GM13976 (cell line): ENCODE measurements at regions not wholly inside any gene's neighbourhood (a gene's known extent, or its start where the extent isn't known, plus 50 kb on each side); places are given as distances from the start of the nearest gene placed in this dataset.

Source experiments
- DNase-seq: peaks from one replicate; pipeline ENCODE4 v3.0.0; 2012; ENCODE audit warnings: low spot score
- CTCF ChIP-seq: IDR thresholded peaks from 2 replicates; pipeline ENCODE4 v1.5.1; 2012; ENCODE audit warnings: borderline replicate concordance, mild to moderate bottlenecking; ENCODE audit not compliant: insufficient read depth; ENCODE audit errors: extremely low read depth, missing control alignments, control extremely low read depth
- in situ Hi-C: fragments of 300-500 bp; cut with MboI; formaldehyde crosslinking; loops from one replicate; pipeline ENCODE4 v1.12.0; 2022; ENCODE audit warnings: low sequenced_read_pairs, mixed read lengths, inconsistent platforms; ENCODE audit not compliant: unreplicated experiment

DNA sequence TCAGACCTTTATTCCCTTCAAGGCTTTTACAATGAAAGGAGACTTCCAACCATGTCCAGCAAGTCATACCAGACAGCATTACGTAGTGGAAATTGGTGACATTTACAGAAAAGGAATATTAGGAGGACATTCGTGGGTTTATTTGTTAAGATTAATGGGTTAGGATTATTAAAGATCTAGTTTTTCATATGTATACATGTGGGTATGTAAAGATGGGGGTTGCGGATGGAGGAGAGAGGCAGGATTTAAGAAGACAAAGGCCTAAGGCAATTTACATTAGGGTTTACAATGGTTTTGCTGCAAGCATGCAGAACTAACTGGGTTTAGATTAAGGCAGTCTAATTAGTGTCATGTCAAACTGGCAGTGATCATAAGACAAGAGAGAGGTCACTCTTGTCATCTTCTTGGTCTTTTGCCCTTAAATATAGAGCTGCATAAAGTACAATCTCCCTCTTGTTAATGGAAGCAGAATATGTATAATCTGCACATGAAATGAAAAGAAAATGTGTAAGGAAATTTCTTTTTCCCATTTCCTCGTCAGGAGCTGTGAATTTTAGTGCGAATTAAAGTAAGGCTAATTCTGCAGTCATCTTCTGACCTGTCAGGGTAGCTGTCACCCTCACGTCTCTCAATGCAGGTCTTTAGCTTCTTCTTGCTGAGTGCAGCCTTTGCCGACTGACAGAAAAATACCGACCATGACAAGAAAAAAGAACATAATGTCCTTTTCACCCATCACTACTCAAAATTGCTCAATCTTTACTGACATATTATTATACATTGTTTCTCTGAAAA lies 258.9 kb upstream of the MEIS2 start:
- TF ChIP-seq CTCF, result no peak
- no peak for DNase-seq
- in situ Hi-C loops, result no loop called here

DNA sequence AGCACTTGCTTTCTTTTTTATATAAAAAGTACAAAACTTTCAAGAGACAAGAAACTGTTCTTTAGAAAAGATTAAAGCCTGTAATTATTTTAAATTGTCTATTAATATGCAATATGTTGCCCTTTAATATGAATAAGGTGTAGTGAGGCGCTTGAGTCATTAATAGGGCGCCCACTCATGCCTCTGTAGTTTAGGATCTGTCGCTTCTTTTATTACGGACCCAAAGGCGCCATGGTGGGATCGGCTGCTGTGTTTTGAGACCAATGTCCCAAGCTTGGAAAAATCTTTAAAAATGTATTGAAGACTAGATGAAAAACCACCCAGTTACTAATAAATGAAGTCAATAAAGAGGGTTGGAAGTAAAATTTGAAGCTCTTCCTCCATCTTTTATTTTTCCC lies 259.5 kb upstream of the MEIS2 start:
- TF ChIP-seq CTCF, result no peak
- in situ Hi-C loops, result no loop called here
- DNase-seq, result no peak

DNA sequence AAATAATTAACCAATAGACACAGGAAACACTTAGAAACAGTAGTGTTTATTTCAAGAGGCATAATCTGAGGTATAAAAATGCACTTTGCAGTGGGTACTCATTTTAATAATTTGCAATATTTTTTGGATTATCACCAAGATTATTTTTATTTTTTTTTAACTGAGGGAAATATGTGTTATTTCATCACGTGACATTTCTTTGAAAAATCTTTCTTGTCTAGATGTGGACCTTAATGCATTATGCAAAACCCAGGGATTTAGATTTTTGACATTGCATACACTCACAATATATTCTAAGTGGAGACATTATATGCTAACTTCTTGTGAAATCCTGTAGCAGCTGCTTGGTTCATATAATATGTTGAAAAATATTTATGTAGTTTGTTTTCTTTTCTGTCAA lies 260.4 kb upstream of the MEIS2 start:
- in situ Hi-C loops, result no loop called here
- DNase-seq, result no peak
- TF ChIP-seq CTCF, result no peak

GRCh38 chr15:37361621-37362020 lies 261.3 kb upstream of the MEIS2 start:
- no peak for TF ChIP-seq CTCF
- in situ Hi-C loops, result no loop called here
- no peak for DNase-seq

GRCh38 chr15:37362414-37362813 lies 262.1 kb upstream of the MEIS2 start:
- DNase-seq, result no peak
- no peak for TF ChIP-seq CTCF
- in situ Hi-C loops, result no loop called here

GRCh38 chr15:37368961-37369360 lies 268.6 kb upstream of the MEIS2 start:
- in situ Hi-C loops, result no loop called here
- no peak for TF ChIP-seq CTCF
- no peak for DNase-seq
